Endodermal cell (in vitro differentiated cells): ENCODE measurements at regions not wholly inside any gene's neighbourhood (a gene's known extent, or its start where the extent isn't known, plus 50 kb on each side); places are given as distances from the start of the nearest gene placed in this dataset.
"Not testable (repeated sequence)": the region's sequence is repeated elsewhere in the genome, so short reads cannot be mapped to it uniquely, and the experiment has no call there.

Experiments used
- DNase-seq: peaks from one replicate; pipeline ENCODE4 v3.0.0-alpha.2; 2017
- H3K27ac ChIP-seq: 2 replicates; pipeline ENCODE4 v1.5.1; 2013; ENCODE audit warnings: mild to moderate bottlenecking, low read depth, low read length, moderate library complexity
- H3K27me3 ChIP-seq: 2 replicates; pipeline ENCODE4 v1.6.1; 2013; ENCODE audit warnings: mild to moderate bottlenecking, low read length, moderate library complexity; ENCODE audit not compliant: insufficient read depth, control insufficient read depth, poor library complexity, severe bottlenecking
- H3K36me3 ChIP-seq: 2 replicates; pipeline ENCODE4 v1.7.0; 2013; ENCODE audit warnings: mild to moderate bottlenecking, low read length, moderate library complexity; ENCODE audit not compliant: control insufficient read depth, insufficient read depth
- H3K4me1 ChIP-seq: one replicate; pipeline ENCODE4 v1.7.0; 2013; ENCODE audit warnings: low read length; ENCODE audit not compliant: control insufficient read depth, insufficient read depth
- H3K4me3 ChIP-seq: 2 replicates; pipeline ENCODE4 v1.5.1; 2013; ENCODE audit warnings: mild to moderate bottlenecking, low read length, moderate library complexity
- H3K9ac ChIP-seq: 2 replicates; pipeline ENCODE4 v1.6.1; 2013; ENCODE audit warnings: mild to moderate bottlenecking, low read length, moderate library complexity; ENCODE audit not compliant: poor library complexity, severe bottlenecking; ENCODE audit errors: extremely low read depth
- H3K9me3 ChIP-seq: 2 replicates; pipeline ENCODE4 v1.6.1; 2013; ENCODE audit warnings: mild to moderate bottlenecking, low read length, moderate library complexity; ENCODE audit not compliant: control insufficient read depth
- H3K27ac Mint-ChIP-seq: 2 replicates; pipeline ENCODE4 v1.8.0; 2020; ENCODE audit warnings: mixed read lengths
- H3K27me3 Mint-ChIP-seq: 2 replicates; pipeline ENCODE4 v1.8.0; 2021; ENCODE audit warnings: mild to moderate bottlenecking, mixed read lengths; ENCODE audit not compliant: insufficient read depth
- H3K36me3 Mint-ChIP-seq: 2 replicates; pipeline ENCODE4 v1.8.0; 2020; ENCODE audit warnings: low read depth, mixed read lengths
- H3K4me1 Mint-ChIP-seq: 2 replicates; pipeline ENCODE4 v1.8.0; 2020; ENCODE audit warnings: mixed read lengths
- H3K4me3 Mint-ChIP-seq: 2 replicates; pipeline ENCODE4 v1.8.0; 2020; ENCODE audit warnings: mild to moderate bottlenecking, moderate library complexity, mixed read lengths
- H3K9me3 Mint-ChIP-seq: 2 replicates; pipeline ENCODE4 v1.8.0; 2020; ENCODE audit warnings: mild to moderate bottlenecking, mixed read lengths
- WGBS, 2 experiments: methylation state at CpG; one replicate each; pipeline versions ENCODE4 v1.1.5 to v1.1.7; 2013; ENCODE audit warnings: missing lambda C conversion rate in 2 of 2, mixed read lengths in 1 of 2; ENCODE audit not compliant: insufficient coverage in 1 of 2, insufficient read length in 1 of 2; 5-methylcytosine and 5-hydroxymethylcytosine counted together
- TF ChIP-seq, protein P1 (sequence below): fragments of 200-600 bp; sonication (generic); conservative IDR thresholded peaks from 2 replicates; pipeline ENCODE4 v1.5.0; 2021; ENCODE audit warnings: antibody characterized with exemption, mild to moderate bottlenecking

DNA sequence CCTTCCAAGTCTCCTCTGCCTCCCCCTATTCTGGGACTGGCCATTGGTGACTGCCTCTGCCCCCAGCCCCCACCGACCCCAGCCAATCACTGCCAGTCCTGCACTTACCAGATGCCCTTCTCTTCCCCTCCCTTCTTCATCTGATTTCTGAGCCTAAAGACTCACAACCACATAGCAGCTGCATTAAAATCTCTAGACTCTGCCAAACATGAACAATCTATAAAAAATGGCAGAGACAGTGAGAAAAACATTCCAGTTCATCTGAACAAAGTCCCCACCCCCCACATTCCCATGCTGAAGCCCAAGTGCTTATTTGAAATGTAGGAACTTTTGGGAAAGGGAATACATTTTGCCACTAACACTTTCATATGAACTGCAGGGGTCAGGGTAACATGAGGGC is 60.8 kb downstream of the KCTD12 start:
- Histone ChIP-seq H3K36me3 (no peaks in the 10 kb centered on the region), H3K27ac (no peak overlapping the region), H3K4me3 (no peak overlapping the region), H3K9me3 (no peaks in the 10 kb centered on the region), H3K4me1 (peaks cover 6% of the 10 kb centered on the region), H3K9ac (no peak overlapping the region), H3K27me3 (no peaks in the 10 kb centered on the region)
- Mint-ChIP-seq H3K36me3 (no peaks in the 10 kb centered on the region), H3K27me3 (no peaks in the 10 kb centered on the region), H3K4me1 (peaks cover 15% of the 10 kb centered on the region), H3K4me3 (no peak overlapping the region), H3K9me3 (peaks cover 9% of the 10 kb centered on the region), H3K27ac (no peak overlapping the region)
- DNase-seq, result no peak
- 50% methylated on average over 1 of the region's 1 CpG; no CpG with 5 or more reads in 1 of the 2 experiments for WGBS, 2 experiments
- TF ChIP-seq, protein P1, sequence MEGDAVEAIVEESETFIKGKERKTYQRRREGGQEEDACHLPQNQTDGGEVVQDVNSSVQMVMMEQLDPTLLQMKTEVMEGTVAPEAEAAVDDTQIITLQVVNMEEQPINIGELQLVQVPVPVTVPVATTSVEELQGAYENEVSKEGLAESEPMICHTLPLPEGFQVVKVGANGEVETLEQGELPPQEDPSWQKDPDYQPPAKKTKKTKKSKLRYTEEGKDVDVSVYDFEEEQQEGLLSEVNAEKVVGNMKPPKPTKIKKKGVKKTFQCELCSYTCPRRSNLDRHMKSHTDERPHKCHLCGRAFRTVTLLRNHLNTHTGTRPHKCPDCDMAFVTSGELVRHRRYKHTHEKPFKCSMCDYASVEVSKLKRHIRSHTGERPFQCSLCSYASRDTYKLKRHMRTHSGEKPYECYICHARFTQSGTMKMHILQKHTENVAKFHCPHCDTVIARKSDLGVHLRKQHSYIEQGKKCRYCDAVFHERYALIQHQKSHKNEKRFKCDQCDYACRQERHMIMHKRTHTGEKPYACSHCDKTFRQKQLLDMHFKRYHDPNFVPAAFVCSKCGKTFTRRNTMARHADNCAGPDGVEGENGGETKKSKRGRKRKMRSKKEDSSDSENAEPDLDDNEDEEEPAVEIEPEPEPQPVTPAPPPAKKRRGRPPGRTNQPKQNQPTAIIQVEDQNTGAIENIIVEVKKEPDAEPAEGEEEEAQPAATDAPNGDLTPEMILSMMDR, result no peak

DNA sequence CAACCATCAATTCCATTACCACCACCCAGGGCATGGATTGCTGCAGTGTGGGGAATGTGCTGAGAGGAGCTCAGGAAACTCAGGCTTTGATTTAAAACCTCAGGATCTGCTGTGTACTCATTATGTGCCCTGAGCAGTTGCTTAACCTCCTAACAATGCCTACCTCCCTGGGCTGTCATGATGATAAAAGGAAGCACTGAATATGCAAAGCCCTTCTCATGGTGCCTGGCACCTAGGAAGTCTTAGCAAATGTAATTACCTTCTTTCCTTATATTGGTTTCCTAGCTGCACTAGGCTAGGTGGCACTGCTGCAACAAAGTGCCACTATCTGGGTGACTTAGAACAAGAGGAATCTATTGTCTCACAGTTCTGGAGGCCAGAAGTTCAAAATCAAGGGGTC is 62.2 kb downstream of the KCTD12 start:
- H3K27ac Mint-ChIP-seq, result no peak overlapping the region
- H3K27me3 Mint-ChIP-seq, result peaks cover under 1% of the 10 kb centered on the region
- TF ChIP-seq, protein P1, result no peak
- H3K36me3 ChIP-seq, result no peaks in the 10 kb centered on the region
- H3K9me3 Mint-ChIP-seq, result peaks cover 9% of the 10 kb centered on the region
- H3K4me1 Mint-ChIP-seq, result peaks cover 6% of the 10 kb centered on the region
- no peak overlapping the region for H3K27ac ChIP-seq
- H3K9me3 ChIP-seq, result no peaks in the 10 kb centered on the region
- no peak overlapping the region for H3K4me3 Mint-ChIP-seq
- no peak overlapping the region for H3K9ac ChIP-seq
- DNase-seq, result no peak
- no peak overlapping the region for H3K4me3 ChIP-seq
- H3K36me3 Mint-ChIP-seq, result no peaks in the 10 kb centered on the region
- H3K27me3 ChIP-seq, result no peaks in the 10 kb centered on the region
- H3K4me1 ChIP-seq, result no peaks in the 10 kb centered on the region

DNA sequence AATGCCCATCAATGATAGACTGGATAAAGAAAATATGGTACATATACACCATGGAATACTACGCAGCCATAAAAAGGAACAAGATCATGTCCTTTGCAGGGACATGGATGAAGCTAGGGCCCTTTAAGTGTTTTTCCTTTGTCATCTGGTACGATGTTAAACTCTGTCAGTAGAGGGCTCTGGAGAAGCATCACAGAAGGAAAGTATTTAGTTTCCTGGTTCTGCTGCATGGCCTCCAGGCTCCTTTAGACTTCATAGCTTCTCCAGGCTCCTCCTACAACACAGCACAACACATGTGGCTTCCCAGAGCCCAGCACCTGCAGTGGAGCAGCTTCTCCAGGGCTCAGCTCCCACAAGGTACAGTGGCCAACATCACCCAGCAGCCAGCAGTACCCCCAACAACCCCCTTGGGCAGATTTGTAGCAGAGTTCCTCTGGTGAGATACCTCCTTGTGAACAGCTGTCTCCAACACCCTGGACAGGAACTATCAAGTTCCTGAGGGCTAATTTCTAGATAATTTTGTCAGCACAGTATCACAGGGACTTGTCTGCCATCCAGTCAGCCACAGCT is 63.4 kb downstream of the KCTD12 start:
- WGBS, 2 experiments, result 92 to 93% methylated on average over 2 of the region's 2 CpGs
- peaks cover 9% of the 10 kb centered on the region for H3K9me3 Mint-ChIP-seq
- H3K36me3 Mint-ChIP-seq, result no peaks in the 10 kb centered on the region
- Histone ChIP-seq H3K27me3 (no peaks in the 10 kb centered on the region), H3K36me3 (no peaks in the 10 kb centered on the region), H3K4me3 (no peak overlapping the region), H3K4me1 (no peaks in the 10 kb centered on the region), H3K9ac (no peak overlapping the region), H3K27ac (no peak overlapping the region), H3K9me3 (no peaks in the 10 kb centered on the region)
- H3K27ac Mint-ChIP-seq, result no peak overlapping the region
- H3K4me3 Mint-ChIP-seq, result no peak overlapping the region
- TF ChIP-seq, protein P1, result peak; percentile 47
- peaks cover 6% of the 10 kb centered on the region for H3K4me1 Mint-ChIP-seq
- DNase-seq, result no peak
- H3K27me3 Mint-ChIP-seq, result peaks cover 6% of the 10 kb centered on the region

DNA sequence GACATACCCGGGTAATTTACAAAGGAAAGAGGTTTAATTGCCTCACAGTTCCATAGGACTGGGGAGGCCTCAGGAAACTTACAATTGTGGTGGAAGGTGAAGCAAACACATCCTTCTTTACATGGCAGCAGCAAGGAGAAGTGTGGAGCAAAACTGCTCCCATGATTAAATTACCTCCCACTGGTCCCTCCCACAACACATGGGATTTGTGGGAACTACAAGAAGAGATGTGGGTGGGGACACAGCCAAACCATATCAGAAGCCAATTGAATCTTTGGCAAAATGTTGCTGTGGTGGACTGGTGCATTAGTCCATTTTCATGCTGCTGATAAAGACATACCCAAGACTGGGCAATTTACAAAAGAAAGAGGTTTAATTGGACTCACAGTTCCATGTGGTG is 65.0 kb downstream of the KCTD12 start:
- H3K9me3 ChIP-seq, H3K4me3 ChIP-seq, H3K4me1 Mint-ChIP-seq, H3K27ac ChIP-seq, H3K36me3 ChIP-seq, H3K36me3 Mint-ChIP-seq, H3K27me3 Mint-ChIP-seq, H3K4me1 ChIP-seq, DNase-seq, H3K9me3 Mint-ChIP-seq, H3K27me3 ChIP-seq, H3K9ac ChIP-seq, H3K4me3 Mint-ChIP-seq, H3K27ac Mint-ChIP-seq: not testable (repeated sequence)
- 57 to 100% methylated on average over 1 of the region's 1 CpG for WGBS, 2 experiments
